GM21367 (cell line): ENCODE measurements at regions not wholly inside any gene's neighbourhood (a gene's known extent, or its start where the extent isn't known, plus 50 kb on each side); places are given as distances from the start of the nearest gene placed in this dataset.

Experiments used
- ATAC-seq: cut with Tn5 transposase; IDR thresholded peaks from one replicate; pipeline ENCODE4 v1.9.1; 2021; ENCODE audit not compliant: unreplicated experiment

GRCh38 chr6:147808640-147809039, 300.1 kb downstream of the SAMD5 start:
- ATAC-seq = no peak

GRCh38 chr6:147811913-147812629, 303.6 kb downstream of the SAMD5 start:
- ATAC-seq = no peak

- ATAC-seq = no peak
These were observed 308.7 kb downstream of the SAMD5 start for GRCh38 chr6:147817042-147817689.

GRCh38 chr6:147820520-147820919, 312.0 kb downstream of the SAMD5 start:
- ATAC-seq = no peak

- no peak for ATAC-seq
These were observed 312.9 kb downstream of the SAMD5 start for GRCh38 chr6:147821295-147821897.

- ATAC-seq = no peak
These were observed 315.4 kb downstream of the SAMD5 start for GRCh38 chr6:147823936-147824335.

GRCh38 chr6:147825848-147826247, 317.4 kb downstream of the SAMD5 start:
- no peak for ATAC-seq

GRCh38 chr6:147826698-147827097, 318.2 kb downstream of the SAMD5 start:
- ATAC-seq = no peak

- ATAC-seq = no peak
These were observed 320.9 kb downstream of the SAMD5 start for GRCh38 chr6:147829418-147829817.

GRCh38 chr6:147829835-147830234, 321.3 kb downstream of the SAMD5 start:
- no peak for ATAC-seq

- no peak for ATAC-seq
These were observed 322.9 kb downstream of the SAMD5 start for GRCh38 chr6:147831356-147831755.

- ATAC-seq = no peak
These were observed 325.1 kb downstream of the SAMD5 start for GRCh38 chr6:147833607-147834006.

GRCh38 chr6:147834084-147834776, 325.7 kb downstream of the SAMD5 start:
- ATAC-seq = no peak

- ATAC-seq = no peak
These were observed 329.1 kb downstream of the SAMD5 start for GRCh38 chr6:147837540-147837939.

GRCh38 chr6:147839708-147840610, 331.5 kb downstream of the SAMD5 start:
- no peak for ATAC-seq

GRCh38 chr6:147841547-147842148, 333.2 kb downstream of the SAMD5 start:
- ATAC-seq = no peak

GRCh38 chr6:147849401-147850330, 341.2 kb downstream of the SAMD5 start:
- ATAC-seq = no peak

GRCh38 chr6:147852772-147853171, 344.3 kb downstream of the SAMD5 start:
- ATAC-seq = no peak

- ATAC-seq = no peak
These were observed 345.1 kb downstream of the SAMD5 start for GRCh38 chr6:147853574-147853973.
